DND-41 (cell line): ENCODE measurements at regions not wholly inside any gene's neighbourhood (a gene's known extent, or its start where the extent isn't known, plus 50 kb on each side); places are given as distances from the start of the nearest gene placed in this dataset.

Experiments
- EZH2 ChIP-seq: IDR thresholded peaks from 3 replicates; pipeline ENCODE4 v1.6.1; 2012; ENCODE audit warnings: borderline replicate concordance, low read depth, mild to moderate bottlenecking, moderate library complexity, low read length, inconsistent platforms; ENCODE audit not compliant: severe bottlenecking
- TF ChIP-seq, protein P1 (sequence below): IDR thresholded peaks from 2 replicates; pipeline ENCODE4 v1.5.1; 2012; ENCODE audit warnings: borderline replicate concordance, low read length, moderate library complexity, mild to moderate bottlenecking; ENCODE audit not compliant: poor library complexity, severe bottlenecking; ENCODE audit errors: extremely low read depth

DNA sequence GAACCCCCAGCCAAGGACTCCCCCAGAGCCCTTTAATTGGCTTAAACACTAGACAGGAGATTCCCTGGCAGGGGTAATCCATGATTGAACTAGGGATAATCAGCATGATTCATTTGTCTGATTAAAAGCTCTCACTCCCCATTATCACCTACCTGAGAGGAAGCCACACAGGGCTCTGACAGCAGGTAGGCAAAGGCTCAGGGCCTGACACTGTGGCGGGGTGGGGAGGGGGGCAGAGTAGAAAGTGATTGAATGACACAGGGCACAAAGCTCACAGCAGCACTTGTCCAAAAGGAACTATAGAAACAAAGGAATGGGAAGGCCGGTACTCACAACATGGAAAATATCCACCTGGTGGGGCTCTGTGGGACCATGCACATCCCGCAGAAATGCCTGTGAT is 231.6 kb downstream of the MAFB start:
- TF ChIP-seq, protein P1, sequence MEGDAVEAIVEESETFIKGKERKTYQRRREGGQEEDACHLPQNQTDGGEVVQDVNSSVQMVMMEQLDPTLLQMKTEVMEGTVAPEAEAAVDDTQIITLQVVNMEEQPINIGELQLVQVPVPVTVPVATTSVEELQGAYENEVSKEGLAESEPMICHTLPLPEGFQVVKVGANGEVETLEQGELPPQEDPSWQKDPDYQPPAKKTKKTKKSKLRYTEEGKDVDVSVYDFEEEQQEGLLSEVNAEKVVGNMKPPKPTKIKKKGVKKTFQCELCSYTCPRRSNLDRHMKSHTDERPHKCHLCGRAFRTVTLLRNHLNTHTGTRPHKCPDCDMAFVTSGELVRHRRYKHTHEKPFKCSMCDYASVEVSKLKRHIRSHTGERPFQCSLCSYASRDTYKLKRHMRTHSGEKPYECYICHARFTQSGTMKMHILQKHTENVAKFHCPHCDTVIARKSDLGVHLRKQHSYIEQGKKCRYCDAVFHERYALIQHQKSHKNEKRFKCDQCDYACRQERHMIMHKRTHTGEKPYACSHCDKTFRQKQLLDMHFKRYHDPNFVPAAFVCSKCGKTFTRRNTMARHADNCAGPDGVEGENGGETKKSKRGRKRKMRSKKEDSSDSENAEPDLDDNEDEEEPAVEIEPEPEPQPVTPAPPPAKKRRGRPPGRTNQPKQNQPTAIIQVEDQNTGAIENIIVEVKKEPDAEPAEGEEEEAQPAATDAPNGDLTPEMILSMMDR = no peak
- TF ChIP-seq EZH2 = no peak
